Vagina (tissue), 2 donors: ENCODE measurements at regions not wholly inside any gene's neighbourhood (a gene's known extent, or its start where the extent isn't known, plus 50 kb on each side); places are given as distances from the start of the nearest gene placed in this dataset.

ENCODE experiments used
- POLR2A ChIP-seq, 2 donors: fragments of 450-650 bp; IDR thresholded peaks; one replicate each; pipeline ENCODE4 v1.6.1; 2017; ENCODE audit warnings: antibody characterized with exemption in 2 of 2, mild to moderate bottlenecking in 2 of 2, moderate library complexity in 2 of 2
- TF ChIP-seq, protein P1 (sequence below), 3 experiments: fragments of 450-650 bp in 2 of 3; fragments of 200-600 bp in 1 of 3; sonication (generic) in 1 of 3; IDR thresholded peaks; one replicate each; pipeline ENCODE4 v1.5.1; 2017 to 2019; ENCODE audit warnings: antibody characterized with exemption in 3 of 3, mild to moderate bottlenecking in 2 of 3, moderate library complexity in 2 of 3

DNA sequence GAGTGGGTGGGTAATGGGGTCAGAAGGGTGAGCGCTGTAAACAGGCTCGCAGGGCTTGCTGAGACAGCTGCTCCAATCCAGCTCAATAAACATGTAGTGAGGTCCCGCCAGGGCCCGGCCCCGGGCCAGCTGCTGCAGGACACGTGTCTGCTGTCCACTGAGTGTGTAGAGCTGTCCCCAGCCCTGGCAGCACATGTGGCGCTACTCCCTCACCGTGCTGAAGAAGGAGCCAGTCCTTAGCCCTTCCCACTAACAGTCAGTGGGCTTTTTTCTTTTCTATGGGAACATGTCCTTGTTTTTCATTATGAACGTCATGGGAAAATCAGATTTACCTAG lies 78.9 kb upstream of the C1orf174 start:
- TF ChIP-seq, protein P1, sequence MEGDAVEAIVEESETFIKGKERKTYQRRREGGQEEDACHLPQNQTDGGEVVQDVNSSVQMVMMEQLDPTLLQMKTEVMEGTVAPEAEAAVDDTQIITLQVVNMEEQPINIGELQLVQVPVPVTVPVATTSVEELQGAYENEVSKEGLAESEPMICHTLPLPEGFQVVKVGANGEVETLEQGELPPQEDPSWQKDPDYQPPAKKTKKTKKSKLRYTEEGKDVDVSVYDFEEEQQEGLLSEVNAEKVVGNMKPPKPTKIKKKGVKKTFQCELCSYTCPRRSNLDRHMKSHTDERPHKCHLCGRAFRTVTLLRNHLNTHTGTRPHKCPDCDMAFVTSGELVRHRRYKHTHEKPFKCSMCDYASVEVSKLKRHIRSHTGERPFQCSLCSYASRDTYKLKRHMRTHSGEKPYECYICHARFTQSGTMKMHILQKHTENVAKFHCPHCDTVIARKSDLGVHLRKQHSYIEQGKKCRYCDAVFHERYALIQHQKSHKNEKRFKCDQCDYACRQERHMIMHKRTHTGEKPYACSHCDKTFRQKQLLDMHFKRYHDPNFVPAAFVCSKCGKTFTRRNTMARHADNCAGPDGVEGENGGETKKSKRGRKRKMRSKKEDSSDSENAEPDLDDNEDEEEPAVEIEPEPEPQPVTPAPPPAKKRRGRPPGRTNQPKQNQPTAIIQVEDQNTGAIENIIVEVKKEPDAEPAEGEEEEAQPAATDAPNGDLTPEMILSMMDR (IDR thresholded peaks at IDR 0.05) = no peak
- no peak for TF ChIP-seq POLR2A (IDR thresholded peaks at IDR 0.05)
